ENCODE measurements at regions not wholly inside any gene's neighbourhood (a gene's known extent, or its start where the extent isn't known, plus 50 kb on each side); places are given as distances from the start of the nearest gene placed in this dataset.

DNA sequence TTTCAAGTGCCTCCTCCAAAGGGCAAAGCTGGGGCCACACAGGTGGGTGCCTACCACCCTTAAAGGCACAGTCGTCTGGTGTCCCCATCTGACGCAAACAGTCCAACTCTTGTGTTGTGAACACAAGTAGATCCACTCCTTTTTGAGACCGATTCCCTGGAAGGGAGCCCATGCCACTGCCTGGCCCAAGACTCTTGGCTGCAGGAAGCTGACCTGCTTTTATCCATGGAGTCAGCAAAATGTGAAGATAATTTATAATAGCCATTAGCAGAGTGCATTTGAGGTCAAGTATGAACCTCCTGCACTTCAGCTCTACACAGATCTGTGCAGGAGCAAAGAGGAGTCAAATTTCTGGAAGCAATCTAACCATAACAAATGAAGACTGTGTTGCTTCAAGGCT is 68.5 kb downstream of the ADM start:
- H3K18ac ChIP-seq (ENCODE audit: low read depth, low read length): peak overlapping the region; percentile 92
- H3K9ac ChIP-seq (ENCODE audit: low read depth, low read length): no peak overlapping the region
- H4K91ac ChIP-seq (ENCODE audit: insufficient read depth, low read depth, low read length): no peak overlapping the region
- H2BK5ac ChIP-seq (ENCODE audit: low read depth, low read length, poor library complexity, severe bottlenecking): no peak overlapping the region
- peak; percentile 52 for DNase-seq
- no peak overlapping the region for H4K8ac ChIP-seq (ENCODE audit: low read depth in 2 of 2, low read length in 2 of 2)
- no peak overlapping the region for H3K23ac ChIP-seq (ENCODE audit: low read depth, low read length)
- no peak for TF ChIP-seq BHLHE40 (IDR thresholded peaks at IDR 0.05; ENCODE audit: low read depth, low read length)
- TF ChIP-seq FOS (IDR thresholded peaks at IDR 0.05; ENCODE audit: low read depth, low read length): no peak
- TF ChIP-seq MAFK (IDR thresholded peaks at IDR 0.05; ENCODE audit: low read depth, low read length): peak; percentile 57
- TF ChIP-seq, protein P1, sequence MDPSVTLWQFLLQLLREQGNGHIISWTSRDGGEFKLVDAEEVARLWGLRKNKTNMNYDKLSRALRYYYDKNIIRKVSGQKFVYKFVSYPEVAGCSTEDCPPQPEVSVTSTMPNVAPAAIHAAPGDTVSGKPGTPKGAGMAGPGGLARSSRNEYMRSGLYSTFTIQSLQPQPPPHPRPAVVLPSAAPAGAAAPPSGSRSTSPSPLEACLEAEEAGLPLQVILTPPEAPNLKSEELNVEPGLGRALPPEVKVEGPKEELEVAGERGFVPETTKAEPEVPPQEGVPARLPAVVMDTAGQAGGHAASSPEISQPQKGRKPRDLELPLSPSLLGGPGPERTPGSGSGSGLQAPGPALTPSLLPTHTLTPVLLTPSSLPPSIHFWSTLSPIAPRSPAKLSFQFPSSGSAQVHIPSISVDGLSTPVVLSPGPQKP (IDR thresholded peaks at IDR 0.05; ENCODE audit: borderline replicate concordance, low read depth, low read length): no peak
- no peak for TF ChIP-seq MAZ (IDR thresholded peaks at IDR 0.05; ENCODE audit: borderline replicate concordance, low read depth, low read length)
- no peak for TF ChIP-seq NFE2L2 (IDR thresholded peaks at IDR 0.05; ENCODE audit: low read depth, low read length)
- BruUV-seq (replicated peaks): no TSS peak
- intact Hi-C loops (cut with micrococcal nuclease) (no loop called here), in situ Hi-C loops (cut with MboI; ENCODE audit: low sequenced_read_pairs) (no loop called here), dilution Hi-C loops (cut with HindIII; ENCODE audit: low sequenced_read_pairs, unreplicated experiment) (no loop called here)
- 63% methylated on average over 3 of the region's 3 CpGs; no CpG with 5 or more reads in 1 of the 2 experiments for WGBS, 2 experiments (ENCODE audit: extremely low coverage in 2 of 2, insufficient read length in 1 of 2)
- POLR2A ChIA-PET (ENCODE audit: unreplicated experiment): no interaction called here
- peak overlapping the region; percentile 47; the same call in 1 of the 2 replicates for H2BK120ac ChIP-seq (ENCODE audit: low read depth, low read length)
- H3K36me3 ChIP-seq (ENCODE audit: control insufficient read depth, insufficient read depth, low read length): no peaks in the 10 kb centered on the region
- H3K4me1 ChIP-seq (ENCODE audit: control insufficient read depth, insufficient read depth, low read length): peaks cover 25% of the 10 kb centered on the region
- H3K9me1 ChIP-seq (ENCODE audit: insufficient read depth, low read length): peaks cover 19% of the 10 kb centered on the region; the same call in 1 of the 2 replicates
- CTCF ChIA-PET: no interaction called here
- H3K27me3 ChIP-seq (ENCODE audit: control insufficient read depth, insufficient read depth, low read length): no peaks in the 10 kb centered on the region
- H2BK15ac ChIP-seq (ENCODE audit: low read depth, low read length): no peak overlapping the region; the same call in 2 of the 3 replicates
- H2AFZ ChIP-seq (replicated peaks; ENCODE audit: low read length, poor library complexity): no peak overlapping the region
- no peak overlapping the region for H3K4me3 ChIP-seq (ENCODE audit: insufficient read depth, low read depth, low read length)
- H2AK9ac ChIP-seq (replicated peaks; ENCODE audit: low read depth, low read length, poor library complexity): no peak overlapping the region
- H3K14ac ChIP-seq (replicated peaks; ENCODE audit: low read depth, low read length): no peak overlapping the region
- H2BK20ac ChIP-seq (ENCODE audit: low read depth, low read length): no peak overlapping the region; the same call in 1 of the 2 replicates
- peak; percentile 40 for ATAC-seq (ENCODE audit: low read depth)
- H3K9me3 ChIP-seq (ENCODE audit: control insufficient read depth, insufficient read depth, low read length): no peaks in the 10 kb centered on the region
- peak overlapping the region; percentile 49; the same call in 1 of the 2 replicates for H3K4ac ChIP-seq (ENCODE audit: low read depth, low read length)
- peak overlapping the region; percentile 11; the same call in 1 of the 2 replicates for H4K5ac ChIP-seq (ENCODE audit: low read depth, low read length)
- no peak overlapping the region for H3K56ac ChIP-seq (ENCODE audit: extremely low read depth, insufficient read depth, low read length)
- peak overlapping the region; percentile 44; the same call in 1 of the 2 replicates for H3K27ac ChIP-seq (ENCODE audit: insufficient read depth, low read length)
- no peak overlapping the region; the same call in 1 of the 2 replicates for H2AK5ac ChIP-seq (ENCODE audit: low read depth, low read length)
- peak overlapping the region; percentile 37; the same call in 1 of the 2 replicates for H3K4me2 ChIP-seq (ENCODE audit: low read depth, low read length)
- no peaks in the 10 kb centered on the region for H3K79me1 ChIP-seq (ENCODE audit: low read depth in 1 of 2, low read length in 2 of 2)
- H4K20me1 ChIP-seq (ENCODE audit: insufficient read depth, low read length): no peaks in the 10 kb centered on the region

Data from IMR-90 (cell line).